Neural progenitor cell (in vitro differentiated cells): ENCODE measurements at regions not wholly inside any gene's neighbourhood (a gene's known extent, or its start where the extent isn't known, plus 50 kb on each side); places are given as distances from the start of the nearest gene placed in this dataset.

Experiments
- DNase-seq: peaks from one replicate; pipeline ENCODE4 v3.0.0-alpha.2; 2016; ENCODE audit warnings: low spot score
- H2AFZ ChIP-seq: fragments of 200-600 bp; sonication (generic); replicated peaks from 2 replicates; pipeline ENCODE4 v1.6.1; 2016; ENCODE audit warnings: antibody characterized with exemption
- H3F3A ChIP-seq: fragments of 200-600 bp; sonication (generic); 2 replicates; pipeline ENCODE4 v1.6.1; 2016; ENCODE audit warnings: antibody characterized with exemption, low read depth
- H3K27ac ChIP-seq: fragments of 200-600 bp; sonication (generic); 2 replicates; pipeline ENCODE4 v1.5.1; 2016; ENCODE audit warnings: mild to moderate bottlenecking
- H3K27me3 ChIP-seq: fragments of 200-600 bp; sonication (generic); 2 replicates; pipeline ENCODE4 v1.6.1; 2016; ENCODE audit warnings: mild to moderate bottlenecking, moderate library complexity
- H3K36me3 ChIP-seq: fragments of 200-600 bp; sonication (generic); 2 replicates; pipeline ENCODE4 v1.5.1; 2016
- H3K4me1 ChIP-seq: fragments of 200-600 bp; sonication (generic); 2 replicates; pipeline ENCODE4 v1.6.1; 2016; ENCODE audit warnings: mixed run types
- H3K4me2 ChIP-seq: fragments of 200-600 bp; sonication (generic); 2 replicates; pipeline ENCODE4 v1.6.1; 2016
- H3K4me3 ChIP-seq: fragments of 200-600 bp; sonication (generic); 2 replicates; pipeline ENCODE4 v1.5.1; 2016
- H3K79me2 ChIP-seq: fragments of 200-600 bp; sonication (generic); 2 replicates; pipeline ENCODE4 v1.6.1; 2016; ENCODE audit warnings: low read depth
- H3K9ac ChIP-seq: fragments of 200-600 bp; sonication (generic); 2 replicates; pipeline ENCODE4 v1.6.1; 2016
- H3K9me3 ChIP-seq: fragments of 200-600 bp; sonication (generic); 2 replicates; pipeline ENCODE4 v1.5.1; 2016; ENCODE audit warnings: low read depth
- H4K20me1 ChIP-seq: fragments of 200-600 bp; sonication (generic); 2 replicates; pipeline ENCODE4 v1.6.1; 2016; ENCODE audit warnings: low read depth
- H3K27ac Mint-ChIP-seq: 3 replicates; pipeline ENCODE4 v1.8.0; 2021; ENCODE audit warnings: mixed read lengths
- H3K27me3 Mint-ChIP-seq: 2 replicates; pipeline ENCODE4 v1.8.0; 2022; ENCODE audit warnings: low read depth, mild to moderate bottlenecking, inconsistent platforms, moderate library complexity, mixed read lengths; ENCODE audit not compliant: insufficient read depth
- H3K36me3 Mint-ChIP-seq: 3 replicates; pipeline ENCODE4 v1.8.0; 2021; ENCODE audit warnings: mixed read lengths
- H3K4me1 Mint-ChIP-seq: 3 replicates; pipeline ENCODE4 v1.8.0; 2021; ENCODE audit warnings: mixed read lengths
- H3K4me3 Mint-ChIP-seq: 3 replicates; pipeline ENCODE4 v1.8.0; 2021; ENCODE audit warnings: mild to moderate bottlenecking, moderate library complexity, mixed read lengths
- H3K9me3 Mint-ChIP-seq: 3 replicates; pipeline ENCODE4 v1.8.0; 2020; ENCODE audit warnings: mixed read lengths
- EZH2 ChIP-seq: fragments of 200-600 bp; sonication (generic); IDR thresholded peaks from 2 replicates; pipeline ENCODE4 v1.6.1; 2017; ENCODE audit warnings: antibody characterized with exemption, mild to moderate bottlenecking, moderate library complexity
- EZH2phosphoT487 ChIP-seq: fragments of 200-600 bp; sonication (generic); IDR thresholded peaks from 2 replicates; pipeline ENCODE4 v1.6.1; 2017; ENCODE audit warnings: antibody characterized with exemption
- TF ChIP-seq, protein P1 (sequence below): fragments of 200-600 bp; sonication (generic); IDR thresholded peaks from 2 replicates; pipeline ENCODE4 v1.5.1; 2017; ENCODE audit warnings: antibody characterized with exemption, mild to moderate bottlenecking

DNA sequence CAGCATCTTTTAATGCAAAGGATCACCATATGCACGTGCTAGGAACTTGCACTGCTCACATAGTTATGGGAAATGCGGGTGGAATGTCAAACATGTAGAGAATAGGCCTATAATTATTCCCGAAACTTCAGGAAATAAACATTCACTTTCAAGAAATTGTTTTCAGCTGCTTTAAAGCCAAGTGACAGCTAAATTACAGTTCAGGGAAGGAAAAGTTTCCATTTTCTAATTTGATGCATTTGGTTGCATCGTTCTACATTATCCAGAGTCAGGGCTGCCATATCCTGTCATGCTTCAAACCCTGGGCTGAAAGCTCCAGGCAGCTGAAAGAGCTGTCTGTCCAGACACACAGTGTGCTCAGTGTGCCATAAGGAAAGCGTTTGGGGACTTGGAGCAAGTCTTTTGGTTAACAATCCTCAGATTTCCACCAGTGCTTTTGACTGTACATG is 518.1 kb downstream of the CSNK1G3 start:
- Mint-ChIP-seq H3K4me1 (peaks cover 47% of the 10 kb centered on the region), H3K27me3 (no peaks in the 10 kb centered on the region), H3K9me3 (no peaks in the 10 kb centered on the region), H3K36me3 (no peaks in the 10 kb centered on the region), H3K4me3 (no peak overlapping the region), H3K27ac (peak overlapping the region; percentile 73)
- Histone ChIP-seq H3K36me3 (no peaks in the 10 kb centered on the region), H3F3A (no peaks in the 10 kb centered on the region), H3K79me2 (no peaks in the 10 kb centered on the region), H3K27me3 (no peaks in the 10 kb centered on the region), H3K4me3 (no peak overlapping the region), H3K9ac (no peak overlapping the region), H3K4me2 (no peak overlapping the region), H3K27ac (no peak overlapping the region), H3K4me1 (peaks cover 20% of the 10 kb centered on the region), H2AFZ (peak overlapping the region; percentile 46), H4K20me1 (no peaks in the 10 kb centered on the region), H3K9me3 (no peaks in the 10 kb centered on the region)
- no peak for TF ChIP-seq EZH2phosphoT487
- no peak for TF ChIP-seq EZH2
- TF ChIP-seq, protein P1, sequence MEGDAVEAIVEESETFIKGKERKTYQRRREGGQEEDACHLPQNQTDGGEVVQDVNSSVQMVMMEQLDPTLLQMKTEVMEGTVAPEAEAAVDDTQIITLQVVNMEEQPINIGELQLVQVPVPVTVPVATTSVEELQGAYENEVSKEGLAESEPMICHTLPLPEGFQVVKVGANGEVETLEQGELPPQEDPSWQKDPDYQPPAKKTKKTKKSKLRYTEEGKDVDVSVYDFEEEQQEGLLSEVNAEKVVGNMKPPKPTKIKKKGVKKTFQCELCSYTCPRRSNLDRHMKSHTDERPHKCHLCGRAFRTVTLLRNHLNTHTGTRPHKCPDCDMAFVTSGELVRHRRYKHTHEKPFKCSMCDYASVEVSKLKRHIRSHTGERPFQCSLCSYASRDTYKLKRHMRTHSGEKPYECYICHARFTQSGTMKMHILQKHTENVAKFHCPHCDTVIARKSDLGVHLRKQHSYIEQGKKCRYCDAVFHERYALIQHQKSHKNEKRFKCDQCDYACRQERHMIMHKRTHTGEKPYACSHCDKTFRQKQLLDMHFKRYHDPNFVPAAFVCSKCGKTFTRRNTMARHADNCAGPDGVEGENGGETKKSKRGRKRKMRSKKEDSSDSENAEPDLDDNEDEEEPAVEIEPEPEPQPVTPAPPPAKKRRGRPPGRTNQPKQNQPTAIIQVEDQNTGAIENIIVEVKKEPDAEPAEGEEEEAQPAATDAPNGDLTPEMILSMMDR: no peak
- peak; percentile 12 for DNase-seq

DNA sequence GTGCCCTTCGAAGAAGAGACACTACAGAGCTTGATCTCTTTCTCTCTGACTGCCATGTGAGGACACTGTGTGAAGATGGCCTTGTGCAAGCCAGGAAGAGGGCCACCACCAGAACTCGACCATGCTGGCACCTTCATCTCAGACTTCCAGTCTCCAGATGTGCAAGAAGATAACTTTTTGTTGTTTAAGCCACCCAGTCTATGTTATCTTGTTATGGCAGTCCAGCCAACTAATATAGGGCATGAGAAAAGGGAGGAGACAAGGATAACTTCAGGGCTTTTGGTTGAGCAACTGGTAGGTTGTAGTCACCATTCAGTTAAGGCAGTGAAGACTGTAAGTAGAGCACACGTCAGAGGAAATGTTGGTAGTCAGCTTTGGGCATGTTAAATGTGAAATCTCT is 515.5 kb downstream of the CSNK1G3 start:
- Mint-ChIP-seq H3K4me1 (peaks cover 42% of the 10 kb centered on the region), H3K4me3 (no peak overlapping the region), H3K27ac (no peak overlapping the region)

DNA sequence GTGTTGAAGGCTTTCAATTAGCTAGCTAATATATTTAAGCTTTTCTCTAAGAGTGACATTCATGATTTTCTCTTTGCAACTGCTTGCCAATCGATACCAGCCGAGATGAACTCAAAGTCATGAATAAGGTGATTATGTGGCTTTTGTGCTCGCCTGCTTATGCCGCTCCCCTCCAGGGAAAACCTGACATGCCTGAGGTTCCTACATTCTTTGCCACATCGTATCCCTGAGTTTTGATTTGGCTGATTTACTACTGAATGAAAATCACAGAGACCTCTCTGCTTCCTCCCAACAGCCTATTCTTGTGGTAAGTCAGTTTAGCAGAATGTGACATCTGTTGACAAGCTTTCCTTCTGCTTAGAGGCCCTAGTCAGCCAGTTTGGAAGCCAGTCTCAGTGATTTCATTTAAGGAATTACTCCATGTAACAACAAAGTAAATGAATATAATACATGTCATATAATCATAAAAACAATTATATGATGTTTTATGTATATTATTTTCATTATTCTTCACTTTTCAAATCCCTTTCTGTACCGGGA is 513.4 kb downstream of the CSNK1G3 start:
- H3K9me3 ChIP-seq: no peaks in the 10 kb centered on the region
- H4K20me1 ChIP-seq: no peaks in the 10 kb centered on the region
- H3K9ac ChIP-seq: no peak overlapping the region
- no peak overlapping the region for H3K27ac ChIP-seq
- peak overlapping the region; percentile 46 for H3K27ac Mint-ChIP-seq
- peaks cover 11% of the 10 kb centered on the region for H3K9me3 Mint-ChIP-seq
- H3K4me1 ChIP-seq: peaks cover 20% of the 10 kb centered on the region
- no peaks in the 10 kb centered on the region for H3K79me2 ChIP-seq
- DNase-seq: peak; percentile 32
- no peaks in the 10 kb centered on the region for H3F3A ChIP-seq
- peak overlapping the region; percentile 21 for H3K4me2 ChIP-seq
- H3K4me1 Mint-ChIP-seq: peaks cover 37% of the 10 kb centered on the region
- H3K36me3 ChIP-seq: no peaks in the 10 kb centered on the region
- H3K27me3 Mint-ChIP-seq: no peaks in the 10 kb centered on the region
- no peak for TF ChIP-seq EZH2phosphoT487
- TF ChIP-seq EZH2: no peak
- H3K36me3 Mint-ChIP-seq: no peaks in the 10 kb centered on the region
- H3K4me3 ChIP-seq: no peak overlapping the region
- no peaks in the 10 kb centered on the region for H3K27me3 ChIP-seq
- no peak overlapping the region for H3K4me3 Mint-ChIP-seq
- H2AFZ ChIP-seq: no peak overlapping the region

More for the DNA sequence above, 515.5 kb downstream of the CSNK1G3 start:
- no peak overlapping the region for H3K27ac ChIP-seq
- no peaks in the 10 kb centered on the region for H3K9me3 ChIP-seq
- H3K9ac ChIP-seq: no peak overlapping the region
- no peak overlapping the region for H3K4me3 ChIP-seq
- no peak overlapping the region for H2AFZ ChIP-seq
- no peaks in the 10 kb centered on the region for H3K36me3 ChIP-seq
- H4K20me1 ChIP-seq: no peaks in the 10 kb centered on the region
- no peaks in the 10 kb centered on the region for H3F3A ChIP-seq
- H3K4me1 ChIP-seq: peaks cover 22% of the 10 kb centered on the region
- no peak for DNase-seq
- no peaks in the 10 kb centered on the region for H3K36me3 Mint-ChIP-seq
- no peaks in the 10 kb centered on the region for H3K79me2 ChIP-seq
- H3K4me2 ChIP-seq: no peak overlapping the region
- H3K27me3 Mint-ChIP-seq: no peaks in the 10 kb centered on the region
- no peaks in the 10 kb centered on the region for H3K9me3 Mint-ChIP-seq
- H3K27me3 ChIP-seq: no peaks in the 10 kb centered on the region
- TF ChIP-seq EZH2 (no peak), EZH2phosphoT487 (no peak)
- TF ChIP-seq, protein P1: no peak

DNA sequence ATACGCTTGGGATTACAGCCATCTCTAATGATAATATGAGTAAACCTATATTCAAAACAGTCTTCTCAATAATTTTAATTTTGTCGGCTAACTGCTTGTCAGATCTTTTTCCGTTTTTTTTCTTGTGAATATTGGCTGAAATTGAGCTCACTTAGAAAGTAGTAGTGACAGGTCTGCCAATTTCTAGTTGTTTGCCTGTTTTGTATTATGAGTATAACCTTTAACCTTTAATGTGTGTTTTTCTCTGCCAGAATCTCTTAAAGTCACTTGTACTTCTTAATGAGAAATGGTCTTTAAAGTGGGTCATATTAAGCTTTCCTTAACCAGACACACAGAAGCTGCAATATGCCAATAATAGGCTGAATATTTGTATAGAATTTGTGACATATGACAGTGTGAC is 511.0 kb downstream of the CSNK1G3 start:
- Histone ChIP-seq H2AFZ (no peak overlapping the region), H3K9ac (no peak overlapping the region), H4K20me1 (no peaks in the 10 kb centered on the region), H3K4me1 (peaks cover 10% of the 10 kb centered on the region), H3K27ac (no peak overlapping the region), H3K27me3 (no peaks in the 10 kb centered on the region), H3F3A (no peaks in the 10 kb centered on the region), H3K36me3 (no peaks in the 10 kb centered on the region), H3K4me3 (no peak overlapping the region), H3K79me2 (no peaks in the 10 kb centered on the region), H3K4me2 (no peak overlapping the region), H3K9me3 (peaks cover 5% of the 10 kb centered on the region)
- Mint-ChIP-seq H3K27ac (no peak overlapping the region), H3K4me3 (no peak overlapping the region), H3K27me3 (peaks cover 2% of the 10 kb centered on the region), H3K36me3 (no peaks in the 10 kb centered on the region), H3K4me1 (peaks cover 26% of the 10 kb centered on the region), H3K9me3 (peaks cover 22% of the 10 kb centered on the region)
- DNase-seq: no peak
- TF ChIP-seq EZH2phosphoT487: no peak
- no peak for TF ChIP-seq EZH2
- TF ChIP-seq, protein P1: no peak
